Peyer's patch (tissue), 4 donors: ENCODE measurements at regions not wholly inside any gene's neighbourhood (a gene's known extent, or its start where the extent isn't known, plus 50 kb on each side); places are given as distances from the start of the nearest gene placed in this dataset.

ENCODE experiments used
- POLR2A ChIP-seq, 2 donors: fragments of 450-650 bp; IDR thresholded peaks; one replicate each; pipeline ENCODE4 v1.5.1; 2017; ENCODE audit warnings: antibody characterized with exemption in 2 of 2, mild to moderate bottlenecking in 2 of 2, moderate library complexity in 2 of 2
- TF ChIP-seq, protein P1 (sequence below), 6 experiments: fragments of 450-650 bp in 4 of 6; fragments of 200-600 bp in 2 of 6; sonication (generic) in 1 of 6; IDR thresholded peaks; one replicate each; pipeline ENCODE4 v1.5.1; 2017 to 2019; ENCODE audit warnings: antibody characterized with exemption in 6 of 6, mild to moderate bottlenecking in 3 of 6, moderate library complexity in 1 of 6

DNA sequence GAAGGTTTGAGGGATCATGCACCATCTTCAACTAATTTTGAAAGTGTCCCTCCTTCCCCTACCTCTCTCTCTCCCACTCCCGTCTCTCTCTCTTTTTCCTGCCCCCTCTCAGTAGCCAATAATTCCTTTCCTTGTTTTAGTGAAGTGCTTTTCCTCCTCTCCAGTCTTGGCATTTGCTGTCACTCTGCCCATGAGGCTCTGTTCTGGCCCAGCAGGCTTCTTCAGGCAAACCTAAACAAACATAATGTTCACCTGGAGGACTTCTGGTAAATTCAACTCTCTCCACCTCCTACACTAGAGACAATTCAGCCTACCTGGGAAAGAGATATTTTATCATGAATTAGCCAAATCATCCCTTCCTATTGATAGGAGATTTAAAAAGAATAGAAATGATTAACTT lies 86.6 kb upstream of the ADRA1D start:
- TF ChIP-seq, protein P1, sequence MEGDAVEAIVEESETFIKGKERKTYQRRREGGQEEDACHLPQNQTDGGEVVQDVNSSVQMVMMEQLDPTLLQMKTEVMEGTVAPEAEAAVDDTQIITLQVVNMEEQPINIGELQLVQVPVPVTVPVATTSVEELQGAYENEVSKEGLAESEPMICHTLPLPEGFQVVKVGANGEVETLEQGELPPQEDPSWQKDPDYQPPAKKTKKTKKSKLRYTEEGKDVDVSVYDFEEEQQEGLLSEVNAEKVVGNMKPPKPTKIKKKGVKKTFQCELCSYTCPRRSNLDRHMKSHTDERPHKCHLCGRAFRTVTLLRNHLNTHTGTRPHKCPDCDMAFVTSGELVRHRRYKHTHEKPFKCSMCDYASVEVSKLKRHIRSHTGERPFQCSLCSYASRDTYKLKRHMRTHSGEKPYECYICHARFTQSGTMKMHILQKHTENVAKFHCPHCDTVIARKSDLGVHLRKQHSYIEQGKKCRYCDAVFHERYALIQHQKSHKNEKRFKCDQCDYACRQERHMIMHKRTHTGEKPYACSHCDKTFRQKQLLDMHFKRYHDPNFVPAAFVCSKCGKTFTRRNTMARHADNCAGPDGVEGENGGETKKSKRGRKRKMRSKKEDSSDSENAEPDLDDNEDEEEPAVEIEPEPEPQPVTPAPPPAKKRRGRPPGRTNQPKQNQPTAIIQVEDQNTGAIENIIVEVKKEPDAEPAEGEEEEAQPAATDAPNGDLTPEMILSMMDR (IDR thresholded peaks at IDR 0.05) = no peak
- TF ChIP-seq POLR2A (IDR thresholded peaks at IDR 0.05) = no peak
